ENCODE measurements at regions not wholly inside any gene's neighbourhood (a gene's known extent, or its start where the extent isn't known, plus 50 kb on each side); places are given as distances from the start of the nearest gene placed in this dataset.

DNA sequence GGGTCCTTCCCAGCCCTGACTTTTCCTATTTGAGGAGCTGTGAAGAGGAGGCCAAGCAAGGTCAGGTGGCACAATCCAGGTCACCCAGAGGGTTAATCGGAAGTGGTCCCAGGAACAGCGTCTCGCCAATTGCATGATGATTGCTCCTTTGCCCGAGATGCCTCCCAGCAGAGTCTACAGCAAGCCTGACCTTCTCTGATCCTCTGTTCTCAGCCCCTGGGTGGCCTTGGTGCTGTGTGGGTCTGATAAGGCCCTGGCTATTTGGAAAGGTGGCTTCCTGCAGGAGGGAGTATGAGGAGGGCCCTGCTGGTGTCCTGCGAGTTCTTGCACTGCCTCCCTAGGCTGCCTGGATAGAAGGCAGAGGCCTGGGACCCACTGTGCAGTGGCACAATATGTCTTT is 116.2 kb downstream of the FOXD2 start:
- ATAC-seq, result no peak
- DNase-seq, result no peak

DNA sequence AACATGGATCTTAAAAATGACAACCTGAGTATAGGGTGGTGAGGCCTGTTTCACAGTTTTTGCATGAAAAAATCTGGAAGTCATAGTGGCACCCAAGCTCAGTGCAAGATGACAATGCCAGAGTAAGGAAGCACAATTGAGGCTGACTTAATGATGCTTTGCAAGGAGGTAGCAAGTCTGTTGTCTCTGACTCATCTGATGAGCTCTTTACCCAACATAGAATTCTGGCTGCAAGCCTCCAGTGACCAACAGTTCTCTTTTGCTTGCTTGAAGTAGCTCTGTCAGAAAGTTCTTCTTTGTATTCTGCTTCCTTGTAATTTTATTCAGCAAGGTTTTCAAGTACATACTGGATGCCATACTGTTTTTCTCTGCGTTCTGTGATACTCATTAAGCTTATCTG is 117.1 kb downstream of the FOXD2 start:
- DNase-seq, result no peak
- no peak for ATAC-seq

DNA sequence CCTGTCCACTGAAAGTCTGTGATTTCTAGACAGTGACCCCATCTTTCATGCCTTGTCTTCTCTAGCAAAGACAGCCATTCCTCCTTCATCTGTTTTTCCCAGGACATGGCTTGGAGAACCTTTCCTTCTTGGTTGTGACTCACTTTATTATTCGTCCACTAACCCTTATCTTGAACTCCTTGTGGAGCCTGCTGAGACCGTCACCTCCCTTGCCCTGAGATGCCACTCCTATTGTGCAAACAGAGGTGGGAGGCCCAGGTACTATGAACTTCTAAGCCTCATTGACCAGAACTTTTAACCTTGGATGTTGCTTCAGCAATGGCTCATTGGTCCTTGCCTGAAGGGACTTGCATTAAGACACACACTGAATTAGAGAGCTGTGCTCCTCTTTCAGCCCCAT is 117.5 kb downstream of the FOXD2 start:
- DNase-seq (no peak), ATAC-seq (no peak)

DNA sequence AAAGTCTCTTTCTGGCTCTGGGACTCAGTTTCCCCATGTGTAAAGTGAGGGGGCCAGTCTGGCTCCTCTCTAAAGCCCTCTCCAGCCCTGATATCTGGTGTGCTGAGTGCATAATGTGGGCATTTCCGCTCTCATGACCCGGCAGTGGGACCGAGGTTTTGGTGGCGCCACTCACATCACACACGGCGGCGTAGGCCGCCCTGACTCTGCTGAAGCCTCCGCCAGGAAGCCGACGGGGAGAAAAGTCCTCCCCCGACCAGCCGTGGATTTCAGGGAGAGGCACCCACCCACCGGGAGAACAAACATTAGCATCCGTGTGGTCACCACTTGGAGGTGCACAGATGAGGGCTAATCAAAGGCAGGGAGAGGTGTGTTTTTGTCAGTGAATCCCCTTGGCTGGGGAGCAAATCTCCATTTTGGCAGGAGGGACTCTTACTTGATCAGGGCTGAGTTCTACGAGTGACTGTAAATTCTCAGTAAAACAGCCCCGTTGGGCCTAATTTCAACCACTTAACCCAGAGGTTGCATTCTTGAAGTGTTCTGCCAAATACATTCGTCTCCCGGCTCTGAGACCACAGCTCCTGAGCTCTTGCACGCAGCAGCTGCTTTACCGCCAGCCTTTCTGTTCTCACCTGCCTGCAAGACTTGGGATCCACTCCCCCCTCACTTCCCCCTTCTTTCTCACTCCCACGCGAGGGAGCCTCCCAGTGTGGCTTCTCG is 118.2 kb downstream of the FOXD2 start:
- ATAC-seq (no peak), DNase-seq (no peak)

DNA sequence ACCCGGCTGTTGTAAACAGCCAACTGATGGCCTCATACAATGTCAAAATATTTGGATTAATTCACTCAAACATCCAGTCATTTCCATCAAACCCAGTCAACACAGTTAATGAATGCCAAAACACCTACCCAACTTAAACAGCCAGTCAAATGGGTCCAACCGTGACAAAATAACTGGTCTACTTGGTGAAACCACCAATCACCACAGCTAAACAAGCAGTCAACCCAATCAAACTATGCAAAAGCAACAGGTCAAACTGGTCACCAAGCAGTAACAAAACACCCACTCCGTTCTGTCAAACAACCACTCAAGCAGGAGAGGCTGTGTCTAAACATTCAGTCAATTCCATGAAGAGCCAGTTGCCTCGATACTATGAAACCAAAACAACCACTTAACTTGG is 119.2 kb downstream of the FOXD2 start:
- DNase-seq (no peak), ATAC-seq (no peak)

DNA sequence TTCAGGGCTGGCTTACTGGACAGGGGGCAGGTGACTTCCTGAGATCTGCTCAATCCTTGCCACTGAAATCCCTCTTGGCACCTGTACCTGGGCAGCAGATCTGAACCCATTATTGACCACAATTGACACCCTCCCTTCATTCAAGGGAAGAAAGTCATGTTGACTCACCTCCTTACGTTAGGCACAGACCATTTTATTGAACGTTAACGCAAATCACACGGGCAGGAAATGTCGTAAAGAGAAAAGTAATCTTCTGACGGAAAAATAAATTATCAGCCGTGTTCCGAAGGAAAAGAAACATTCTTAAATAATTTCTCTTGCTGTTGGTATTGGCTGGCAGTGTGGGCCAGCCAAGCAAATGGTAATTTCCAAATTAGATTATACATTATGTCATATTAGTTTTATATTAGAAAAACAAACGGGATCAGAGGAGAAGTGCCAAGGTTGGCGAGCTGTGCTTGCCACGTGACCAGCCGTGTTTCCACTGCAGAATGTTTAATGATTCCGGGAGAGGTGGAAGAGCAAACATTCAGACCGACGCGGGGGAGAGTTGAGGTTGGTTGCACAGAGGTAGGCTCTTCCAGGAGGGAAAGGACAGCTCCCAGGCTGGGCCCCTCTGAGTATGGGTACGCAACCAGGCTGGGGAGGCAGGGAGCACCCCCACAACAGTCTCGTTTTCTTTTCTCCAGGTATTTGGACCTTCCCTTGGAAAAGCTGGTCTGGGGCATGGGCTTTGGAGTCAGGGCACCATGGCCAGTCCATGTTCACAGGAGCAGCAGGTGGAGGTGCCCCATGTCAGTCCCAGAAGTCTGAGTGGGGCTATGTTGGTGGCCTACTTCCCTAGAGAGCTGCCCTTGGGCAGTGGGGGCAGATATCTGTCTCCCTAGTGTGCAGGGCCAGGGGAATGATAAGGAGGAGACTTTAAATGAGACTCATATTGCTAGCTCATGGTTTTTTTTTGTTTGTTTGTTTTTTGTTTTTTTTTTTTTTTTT is 121.1 kb downstream of the FOXD2 start:
- DNase-seq (no peak), ATAC-seq (no peak)

DNA sequence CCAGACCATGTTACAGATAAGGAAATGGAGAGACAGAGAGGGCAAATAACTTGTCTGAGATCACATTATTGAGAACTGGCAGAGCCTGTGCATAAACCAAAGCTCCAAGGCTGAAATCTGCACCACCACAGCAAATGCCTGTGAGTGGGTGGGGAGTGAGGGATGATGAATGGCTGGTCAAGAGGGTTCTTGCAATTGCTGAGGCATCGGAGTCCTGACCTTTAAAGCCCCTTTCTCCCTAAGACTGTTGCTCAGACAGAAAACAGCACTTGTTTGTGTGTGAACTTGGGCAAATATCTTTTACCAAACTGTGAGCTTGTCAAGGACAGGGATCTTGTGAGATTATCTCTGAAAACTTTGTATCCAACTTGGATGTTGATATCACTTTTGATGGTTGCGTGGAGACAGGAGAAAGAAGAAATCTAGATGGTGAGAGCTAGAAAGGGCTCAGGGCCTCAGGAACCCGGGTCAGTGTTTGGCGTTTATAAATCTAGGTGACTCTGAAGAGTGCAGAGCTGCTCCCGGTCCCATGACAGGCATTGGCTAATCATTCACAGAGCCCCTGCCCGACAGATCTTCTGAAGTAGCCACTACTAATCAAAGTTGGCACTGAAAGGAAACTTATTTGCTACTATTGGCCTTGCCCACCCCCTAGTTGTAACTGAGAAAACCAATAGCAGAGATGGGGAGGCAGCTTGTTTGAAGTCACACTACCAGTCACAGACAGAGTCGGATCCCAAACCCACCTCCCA is 122.3 kb downstream of the FOXD2 start:
- no peak for DNase-seq
- ATAC-seq, result no peak

DNA sequence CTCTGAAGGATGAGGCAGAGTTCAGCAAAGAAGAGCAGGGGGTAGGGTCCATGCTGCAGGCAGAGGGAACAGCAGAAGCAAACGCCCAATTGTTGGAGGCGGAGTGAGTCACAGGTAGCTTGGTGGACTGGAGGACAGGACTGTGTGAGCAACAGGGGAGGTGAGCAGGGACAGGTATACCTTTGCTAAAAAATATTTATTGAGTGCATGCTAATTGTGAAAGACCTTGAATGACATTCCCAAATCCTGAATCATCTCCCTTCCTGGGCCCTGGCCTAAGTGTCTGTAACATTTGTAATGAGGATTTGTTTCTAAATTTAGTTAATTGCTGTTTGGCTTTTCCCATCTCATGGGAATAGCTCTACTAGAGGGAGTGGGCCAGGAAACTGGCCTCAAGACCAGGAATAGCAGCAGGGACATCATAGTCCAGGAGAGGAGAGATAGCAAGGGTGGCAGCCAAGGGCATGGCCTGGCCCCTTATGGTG is 123.7 kb downstream of the FOXD2 start:
- ATAC-seq (no peak), DNase-seq (no peak)

DNA sequence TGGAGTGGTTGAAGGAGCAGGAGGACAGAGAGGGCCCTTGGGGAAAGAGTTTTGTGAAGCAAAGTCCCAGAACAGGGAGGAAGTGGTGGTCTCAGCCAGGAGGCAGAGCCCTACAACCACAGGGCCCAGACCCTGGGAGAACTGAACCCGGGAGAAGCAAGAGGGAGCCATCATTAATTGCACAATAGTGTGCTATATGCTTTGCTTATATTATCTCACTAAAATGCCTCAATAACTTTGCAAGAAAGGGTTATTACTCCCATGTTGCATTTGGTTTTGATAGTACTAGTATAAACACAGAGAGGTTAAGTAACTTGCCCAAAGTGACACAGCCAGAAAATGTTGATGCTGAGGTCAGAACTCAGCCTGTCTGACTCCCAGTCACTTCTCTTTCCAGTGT is 124.3 kb downstream of the FOXD2 start:
- DNase-seq, result no peak
- no peak for ATAC-seq

DNA sequence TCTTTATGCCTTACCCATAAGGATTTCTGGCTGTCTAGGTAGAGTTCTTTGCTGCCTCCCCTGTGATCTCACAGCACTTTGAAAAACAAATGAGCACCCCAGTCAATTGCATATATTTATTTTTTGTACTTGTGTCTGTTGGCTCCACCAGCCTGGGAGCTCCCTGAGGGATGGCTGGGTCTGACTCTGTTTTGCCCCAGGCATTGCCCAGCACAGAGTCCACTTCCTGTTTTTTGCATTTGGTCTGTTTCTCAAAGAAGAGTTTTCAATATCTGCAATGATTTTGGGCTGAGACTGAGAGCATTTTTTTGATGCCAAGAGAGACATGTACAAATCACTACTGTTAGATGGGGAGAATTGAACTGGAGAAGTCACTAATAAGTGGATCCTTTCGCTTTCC is 125.0 kb downstream of the FOXD2 start:
- no peak for DNase-seq
- ATAC-seq, result no peak

DNA sequence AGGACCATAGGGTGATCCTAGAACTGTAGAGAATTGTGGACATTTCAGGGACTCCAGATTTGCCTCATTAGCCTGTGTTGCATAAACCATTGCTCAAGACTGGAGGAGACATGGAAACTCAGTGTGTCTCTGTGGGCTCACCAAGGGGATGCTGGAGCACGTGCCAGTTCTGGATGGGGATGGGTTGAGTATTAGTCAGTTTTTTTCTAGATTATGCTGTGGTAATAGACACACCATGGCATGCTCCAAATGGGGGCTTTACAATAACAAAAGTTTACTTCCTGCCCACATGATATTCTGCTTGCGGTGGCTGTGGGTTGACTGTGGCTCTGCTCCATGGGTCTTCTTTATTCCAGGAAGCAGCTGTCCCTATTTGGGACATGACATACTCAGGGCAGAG is 125.4 kb downstream of the FOXD2 start:
- DNase-seq, result no peak
- no peak for ATAC-seq

DNA sequence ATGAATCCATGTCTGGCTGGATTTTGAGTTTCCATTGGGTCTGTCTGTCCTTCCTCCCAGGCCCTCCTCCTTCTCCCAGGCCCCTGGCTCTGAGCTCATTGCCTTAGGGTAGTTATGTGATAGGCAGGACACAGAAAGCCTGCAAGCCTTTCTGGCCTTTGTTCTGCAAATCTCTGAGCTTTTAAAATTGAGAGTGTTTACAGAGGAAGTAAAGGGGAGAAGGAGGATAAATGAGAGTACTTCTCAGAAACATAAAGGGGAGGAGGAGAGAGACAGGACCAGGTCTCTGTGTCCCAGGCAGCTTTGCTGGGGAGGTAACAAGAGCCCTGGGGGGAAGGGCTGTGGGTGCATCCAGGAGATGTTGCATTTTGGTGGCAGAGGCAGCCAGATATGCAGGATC is 126.7 kb downstream of the FOXD2 start:
- no peak for DNase-seq
- no peak for ATAC-seq

DNA sequence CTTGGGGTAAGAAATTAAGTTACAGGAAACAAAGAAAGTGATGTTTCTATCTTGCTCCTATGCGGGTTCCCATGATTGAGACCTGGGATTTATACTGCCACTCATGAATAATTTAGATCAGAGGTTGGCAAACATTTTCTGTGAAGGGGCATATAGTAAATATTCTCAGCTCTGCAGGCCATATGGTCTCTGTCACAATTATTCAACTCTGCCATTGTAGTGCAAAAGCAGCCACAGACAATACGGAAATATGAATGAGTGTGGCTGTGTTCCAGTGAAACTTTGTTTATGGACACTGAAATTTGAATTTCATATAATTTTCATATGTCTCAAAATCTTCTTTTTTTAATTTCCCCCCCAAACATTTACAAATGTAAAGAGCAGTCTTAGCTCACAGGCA is 127.2 kb downstream of the FOXD2 start:
- no peak for DNase-seq
- no peak for ATAC-seq

DNA sequence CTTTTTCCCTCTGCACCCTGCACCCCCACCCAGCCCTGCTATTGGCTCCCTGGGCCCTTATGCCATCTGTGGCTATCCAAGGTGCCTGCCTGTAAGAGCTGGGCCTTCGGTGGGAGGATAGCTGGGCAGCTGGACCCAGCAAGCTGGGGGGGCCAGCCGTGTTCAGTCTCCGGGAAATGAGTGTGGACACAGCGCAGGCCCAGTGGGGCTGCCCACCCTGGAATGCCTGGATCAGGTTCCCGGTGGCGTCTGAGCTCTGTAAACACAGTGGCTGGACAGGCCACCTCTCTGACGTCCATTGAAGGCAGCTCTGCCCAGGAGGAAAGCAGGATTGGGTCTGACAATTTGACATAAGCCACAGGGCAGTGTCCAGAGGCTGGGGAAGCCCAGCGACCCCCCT is 127.8 kb downstream of the FOXD2 start:
- ATAC-seq, result no peak
- DNase-seq, result no peak

DNA sequence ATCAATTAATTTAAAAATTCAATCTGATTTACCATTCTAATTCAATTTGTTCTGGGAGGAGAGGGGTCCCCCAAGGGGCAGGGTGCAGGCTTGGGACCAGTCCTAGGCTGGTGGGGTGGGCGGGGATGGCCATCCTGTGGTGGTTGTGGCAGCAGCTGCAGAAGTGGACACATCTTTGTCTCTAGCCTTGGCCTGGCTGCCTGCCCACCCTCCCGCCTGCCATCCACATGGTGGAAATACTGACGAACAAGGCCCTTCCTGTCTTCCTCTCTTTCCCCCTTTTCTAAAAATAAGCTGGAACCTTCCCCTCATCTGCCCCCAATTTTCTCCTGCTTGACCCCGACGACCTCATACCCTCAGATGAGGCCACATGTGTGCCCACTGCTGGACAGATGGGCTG is 130.9 kb downstream of the FOXD2 start:
- DNase-seq (no peak), ATAC-seq (no peak)

DNA sequence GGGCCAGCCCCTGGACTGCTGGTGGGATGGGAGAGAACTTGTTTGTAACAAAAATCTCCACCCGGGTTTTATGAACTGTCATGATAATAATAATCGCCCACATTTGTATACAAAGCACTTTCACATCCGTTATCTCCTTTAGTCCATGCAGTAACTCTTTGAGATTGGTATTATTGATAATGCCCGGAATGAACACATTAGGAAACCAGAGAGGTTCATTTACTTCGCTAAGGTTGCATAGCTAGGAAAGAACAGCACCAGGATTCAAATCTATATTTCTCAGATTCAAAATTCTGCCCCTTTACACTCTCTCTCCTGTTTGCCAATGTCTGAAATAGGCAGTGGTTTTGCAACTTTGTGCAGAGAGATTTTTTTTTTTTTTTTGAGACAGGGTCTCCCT is 131.4 kb downstream of the FOXD2 start:
- ATAC-seq (no peak), DNase-seq (no peak)

DNA sequence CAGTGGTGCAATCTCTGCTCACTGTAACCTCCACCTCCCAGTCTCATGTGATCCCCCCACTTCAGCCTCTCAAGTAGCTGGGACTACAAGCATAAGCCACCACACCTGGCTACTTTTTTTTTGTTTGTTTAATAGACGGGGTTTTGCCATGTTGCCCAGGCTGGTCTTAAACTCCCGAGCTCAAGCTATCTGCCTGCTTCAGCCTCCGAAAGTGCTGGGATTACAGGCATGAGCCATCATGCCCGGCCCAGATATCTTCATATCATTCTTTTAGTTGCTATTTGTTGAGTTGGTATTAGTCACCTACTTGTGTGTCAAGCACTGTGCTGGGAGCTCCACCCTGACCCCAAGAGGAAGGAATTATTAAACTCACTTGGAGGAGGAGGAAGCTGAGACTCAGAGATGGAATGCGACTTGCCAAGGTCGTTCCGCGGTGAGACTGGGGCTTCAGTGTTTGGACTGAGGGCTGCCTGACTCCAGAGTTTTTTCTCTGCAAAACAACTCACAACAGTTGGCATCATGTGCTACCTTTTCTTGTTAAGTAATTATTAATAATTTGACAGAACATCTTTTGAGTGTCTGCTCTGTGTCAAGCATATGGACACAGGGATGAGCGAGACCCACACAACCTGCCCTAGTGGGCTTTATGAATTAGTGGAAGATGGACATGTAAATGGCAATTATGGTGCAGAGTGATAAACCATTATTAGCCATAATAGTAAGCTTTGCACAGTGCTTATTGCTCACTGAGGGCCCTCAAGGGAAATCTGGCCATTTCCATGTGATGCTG is 132.0 kb downstream of the FOXD2 start:
- DNase-seq (no peak), ATAC-seq (no peak)

DNA sequence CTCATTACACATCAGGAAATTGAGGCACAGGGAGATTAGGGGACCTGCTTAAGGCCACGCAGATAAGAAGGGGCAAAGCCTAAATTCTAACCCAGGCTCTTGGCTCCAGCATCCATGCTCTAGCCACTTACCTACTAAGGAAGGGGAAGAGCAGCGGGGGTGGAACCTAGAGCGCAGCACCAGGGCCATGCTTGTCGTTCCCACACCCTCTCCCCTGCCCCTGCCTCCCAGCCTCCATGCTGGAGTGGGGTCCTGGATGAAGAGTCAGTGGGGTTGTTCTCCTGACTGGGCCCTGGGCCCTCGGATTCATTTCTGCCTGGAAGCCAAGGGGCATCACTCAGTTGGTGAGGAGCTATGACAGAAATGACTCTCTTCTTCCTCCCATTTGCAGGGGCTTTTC is 133.3 kb downstream of the FOXD2 start:
- ATAC-seq (no peak), DNase-seq (no peak)

DNA sequence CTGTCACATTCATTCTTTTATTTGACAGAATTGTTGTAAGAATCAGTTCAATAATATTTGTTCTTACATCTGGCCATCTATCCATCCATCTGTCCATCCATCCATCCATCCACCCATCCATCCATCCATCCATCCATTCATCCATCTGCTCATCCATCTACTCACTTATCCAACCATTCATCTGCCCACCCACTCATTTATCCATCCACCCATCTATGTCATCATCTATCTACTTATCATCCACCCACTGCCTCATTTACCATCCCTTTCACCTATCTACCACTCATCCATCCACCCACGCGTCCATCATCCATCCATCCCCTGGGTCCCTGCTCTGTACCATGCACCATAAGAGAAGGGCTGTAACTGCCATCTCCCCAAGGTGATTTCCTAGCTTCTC is 134.1 kb downstream of the FOXD2 start:
- no peak for DNase-seq
- no peak for ATAC-seq

DNA sequence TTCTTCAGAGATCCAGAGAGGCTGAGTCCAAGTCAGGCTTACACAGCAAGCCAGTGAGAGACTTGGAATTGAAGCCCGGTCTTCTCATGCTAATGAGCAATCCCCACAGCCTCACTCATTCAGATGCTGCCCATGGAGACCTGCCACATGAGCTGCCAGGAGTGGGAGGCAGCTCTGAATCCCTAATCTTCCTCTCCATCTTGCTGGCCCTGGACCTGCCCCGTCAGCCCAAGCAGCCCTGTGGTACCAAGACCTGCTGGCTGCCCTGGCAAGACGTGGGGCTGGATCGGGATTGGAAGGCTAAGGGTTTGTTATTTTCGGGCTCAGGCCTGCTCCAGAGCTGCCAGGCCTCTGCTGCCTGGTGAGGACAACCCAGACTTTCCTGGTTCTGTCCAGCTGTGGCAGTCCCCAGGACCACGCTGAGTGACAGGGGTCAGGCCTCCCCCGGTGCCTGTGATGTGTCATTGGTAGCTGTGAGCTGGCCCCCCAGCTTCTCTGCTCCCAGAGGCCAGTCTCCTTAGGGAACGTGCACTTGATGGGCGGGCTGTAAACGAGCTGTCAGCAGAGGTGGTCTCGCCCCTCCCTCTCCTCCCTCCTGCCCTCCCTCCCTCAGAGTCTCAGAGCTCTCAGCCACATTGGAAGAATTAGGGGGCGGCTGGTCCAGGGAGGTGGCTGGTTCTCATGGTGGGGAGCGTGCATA is 135.0 kb downstream of the FOXD2 start:
- ATAC-seq (no peak), DNase-seq (no peak)

DNA sequence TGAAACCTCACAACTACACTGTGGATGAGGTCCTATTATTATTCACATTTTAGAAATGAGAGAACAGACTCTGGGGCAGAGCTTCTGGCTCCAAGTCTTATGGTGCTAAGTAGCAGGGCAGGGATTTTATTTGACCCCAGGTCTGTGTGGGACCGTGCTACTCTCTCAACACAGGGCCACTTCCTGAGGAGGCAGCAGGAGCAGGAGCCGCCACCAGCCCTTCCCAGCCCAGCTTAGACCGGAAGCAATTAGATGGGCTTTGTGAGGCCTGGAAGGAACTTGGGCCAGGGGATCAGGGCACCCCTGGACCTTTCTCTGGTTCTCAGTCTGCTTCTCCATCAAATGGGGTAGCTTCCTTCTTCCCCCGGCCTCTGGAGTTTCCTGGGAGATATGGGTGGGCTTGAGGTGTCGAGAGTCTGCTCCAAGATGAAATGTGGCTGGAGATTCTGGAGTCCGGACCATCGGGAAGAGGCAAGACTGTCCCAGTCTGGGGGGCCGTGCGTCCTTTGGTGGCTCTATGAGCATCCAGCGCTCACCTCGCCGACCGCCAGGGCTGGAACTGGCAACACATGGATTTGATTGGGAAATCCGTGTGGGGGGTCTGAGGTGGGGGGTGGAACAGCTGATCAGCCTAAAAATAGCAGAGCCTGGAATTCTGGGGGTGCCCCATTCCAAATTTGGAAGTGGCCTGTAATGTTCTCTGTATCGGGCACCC is 136.8 kb downstream of the FOXD2 start:
- no peak for ATAC-seq
- DNase-seq, result no peak
